ENCODE measurements at regions not wholly inside any gene's neighbourhood (a gene's known extent, or its start where the extent isn't known, plus 50 kb on each side); places are given as distances from the start of the nearest gene placed in this dataset.
"Not testable (repeated sequence)": the region's sequence is repeated elsewhere in the genome, so short reads cannot be mapped to it uniquely, and the experiment has no call there.

DNA sequence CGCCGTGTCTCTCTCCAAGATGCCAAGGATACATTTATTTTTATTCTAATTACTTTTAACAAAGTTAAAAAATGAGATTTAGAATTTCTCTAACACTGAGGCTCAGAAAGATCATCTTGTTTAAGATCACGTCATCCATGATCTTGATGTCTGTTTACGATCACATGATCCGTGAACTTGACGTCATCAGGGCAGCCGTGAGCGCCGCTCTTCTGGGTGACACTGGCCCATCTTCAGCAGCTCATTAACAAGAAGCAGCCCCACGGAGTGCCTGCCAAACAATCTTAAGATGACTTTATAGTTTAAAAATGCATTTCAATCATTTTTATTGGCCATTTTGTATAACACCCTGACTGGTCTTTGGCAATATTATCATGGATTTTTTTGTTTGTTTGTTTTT is 291.1 kb upstream of the PRKCQ start:
- no peak for DNase-seq (ENCODE audit: low spot score)

DNA sequence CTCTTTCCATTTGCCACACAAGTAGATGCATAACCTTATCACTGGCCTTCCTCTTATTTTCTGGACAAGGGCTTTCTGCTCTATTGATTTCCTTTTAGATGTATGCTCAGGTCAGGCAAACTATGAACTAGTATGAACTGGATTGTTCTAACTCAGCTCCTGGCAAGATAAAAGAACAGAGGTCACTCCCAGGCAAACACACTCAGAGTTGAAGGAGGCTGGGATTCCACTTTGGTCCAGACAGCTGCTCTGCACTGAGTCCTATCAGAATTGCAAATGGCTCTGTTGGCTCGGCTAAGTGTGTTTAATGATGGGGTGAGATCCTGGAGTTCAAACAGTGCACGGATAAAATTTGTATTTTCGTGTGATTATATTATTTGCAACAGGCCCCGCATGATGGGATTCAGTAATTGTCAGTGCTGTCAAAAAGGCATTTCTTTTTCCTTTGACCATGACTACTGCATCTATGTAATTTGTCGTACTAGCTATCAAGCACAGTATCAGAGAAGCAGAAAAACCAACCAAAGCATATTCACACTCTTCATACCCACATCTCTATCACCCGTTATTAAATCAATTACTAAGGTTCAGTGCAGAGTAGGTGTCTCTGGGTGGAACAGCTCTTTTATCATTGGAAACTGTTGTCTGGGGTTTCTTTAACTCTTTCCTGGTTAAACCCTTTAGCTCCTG is 288.1 kb upstream of the PRKCQ start:
- DNase-seq (ENCODE audit: low spot score): no peak

DNA sequence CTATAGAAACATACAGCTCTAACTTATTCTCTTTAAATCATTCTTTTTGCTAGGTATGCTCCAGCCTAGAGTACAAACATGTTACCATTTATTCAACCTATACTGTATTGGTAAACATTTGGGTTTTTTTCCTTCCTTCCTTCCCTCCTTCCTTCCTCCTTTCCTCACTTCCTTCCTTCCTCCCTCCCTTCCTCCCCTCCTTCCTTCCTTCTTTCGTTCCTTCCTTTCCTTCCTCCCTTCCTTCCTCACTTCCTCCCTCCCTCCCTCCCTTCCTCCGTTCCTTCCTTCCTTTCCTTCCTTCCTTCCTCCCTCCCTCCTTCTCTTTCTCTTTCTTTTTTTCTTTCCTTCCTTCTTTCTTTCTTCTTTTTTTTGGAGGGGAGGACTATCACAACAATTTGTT is 286.7 kb upstream of the PRKCQ start:
- DNase-seq (ENCODE audit: low spot score): no peak

DNA sequence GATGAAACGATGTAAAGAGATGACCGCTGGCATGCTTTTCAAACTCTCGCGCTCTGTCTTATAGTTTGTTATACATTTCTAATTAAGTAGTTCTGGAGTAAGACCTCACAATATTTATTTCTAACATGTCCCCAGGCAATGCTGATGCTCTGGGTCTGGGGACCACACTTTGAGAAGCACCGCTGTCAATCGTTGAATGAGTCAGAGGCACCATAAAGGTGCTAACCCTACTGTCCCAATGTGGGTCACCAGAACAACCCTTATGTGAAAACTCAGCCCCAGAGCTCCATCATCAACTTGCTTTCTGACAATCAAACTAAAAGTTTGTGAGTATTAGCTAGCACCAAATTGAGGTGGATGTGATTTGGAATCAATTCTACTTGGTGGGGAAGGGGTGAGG is 284.1 kb upstream of the PRKCQ start:
- DNase-seq (ENCODE audit: low spot score): no peak

DNA sequence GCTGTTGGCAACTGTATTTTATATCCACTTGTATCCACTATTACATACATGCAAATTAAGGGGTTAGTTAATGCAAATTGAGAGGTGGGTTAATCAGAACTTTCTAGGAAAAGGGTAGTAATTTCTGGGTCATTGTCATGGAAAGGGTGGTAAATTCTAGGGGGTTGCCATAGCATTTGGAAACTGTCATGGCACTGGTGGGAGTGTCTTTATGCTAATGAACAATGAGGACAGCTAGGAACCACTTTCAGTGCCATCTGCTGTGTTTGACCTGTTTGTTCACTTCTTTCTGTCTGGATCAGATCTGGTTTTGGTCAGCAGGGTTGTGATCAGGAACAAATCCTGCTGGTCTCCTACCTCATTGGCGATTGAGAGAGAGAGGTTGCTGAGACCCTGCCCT is 283.3 kb upstream of the PRKCQ start:
- DNase-seq (ENCODE audit: low spot score): no peak

DNA sequence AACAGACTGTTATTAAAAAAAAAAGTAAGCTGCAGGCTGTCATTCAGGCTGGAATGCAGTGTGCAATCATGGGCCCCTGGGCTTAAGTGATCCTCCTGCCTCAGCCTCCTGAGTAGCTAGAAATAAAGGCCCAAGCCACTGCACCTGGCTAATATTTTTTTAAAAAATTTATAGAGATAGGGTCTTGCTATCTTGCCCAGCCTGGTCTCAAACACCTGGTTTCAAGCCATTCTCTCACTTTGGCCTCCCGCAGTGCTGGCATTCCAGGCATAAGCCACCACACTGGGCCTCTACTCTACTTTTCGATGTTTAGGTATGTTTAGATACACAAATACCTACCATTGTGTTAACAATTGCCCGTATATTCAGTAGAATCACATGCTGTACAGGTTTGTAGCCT is 270.4 kb upstream of the PRKCQ start:
- no peak for DNase-seq (ENCODE audit: low spot score)

DNA sequence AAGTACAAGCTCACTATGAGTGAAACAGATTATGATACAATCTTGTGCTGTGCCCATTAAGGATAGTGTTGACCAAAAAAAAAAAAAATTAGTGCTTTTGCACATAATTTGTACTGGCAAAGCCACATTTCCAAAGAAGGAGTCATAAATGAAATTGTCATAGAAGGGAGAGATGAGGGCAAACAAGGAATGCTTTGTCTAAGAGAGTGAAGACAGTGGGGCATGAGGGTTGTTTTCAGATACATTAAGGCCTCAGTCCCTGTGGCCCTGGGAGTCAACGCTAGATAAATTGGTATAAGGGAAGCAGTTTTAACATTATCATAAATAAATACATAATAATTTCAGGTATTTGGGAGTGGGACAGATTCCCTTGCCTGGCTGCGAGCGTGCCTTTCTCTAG is 267.5 kb upstream of the PRKCQ start:
- DNase-seq (ENCODE audit: low spot score): no peak

DNA sequence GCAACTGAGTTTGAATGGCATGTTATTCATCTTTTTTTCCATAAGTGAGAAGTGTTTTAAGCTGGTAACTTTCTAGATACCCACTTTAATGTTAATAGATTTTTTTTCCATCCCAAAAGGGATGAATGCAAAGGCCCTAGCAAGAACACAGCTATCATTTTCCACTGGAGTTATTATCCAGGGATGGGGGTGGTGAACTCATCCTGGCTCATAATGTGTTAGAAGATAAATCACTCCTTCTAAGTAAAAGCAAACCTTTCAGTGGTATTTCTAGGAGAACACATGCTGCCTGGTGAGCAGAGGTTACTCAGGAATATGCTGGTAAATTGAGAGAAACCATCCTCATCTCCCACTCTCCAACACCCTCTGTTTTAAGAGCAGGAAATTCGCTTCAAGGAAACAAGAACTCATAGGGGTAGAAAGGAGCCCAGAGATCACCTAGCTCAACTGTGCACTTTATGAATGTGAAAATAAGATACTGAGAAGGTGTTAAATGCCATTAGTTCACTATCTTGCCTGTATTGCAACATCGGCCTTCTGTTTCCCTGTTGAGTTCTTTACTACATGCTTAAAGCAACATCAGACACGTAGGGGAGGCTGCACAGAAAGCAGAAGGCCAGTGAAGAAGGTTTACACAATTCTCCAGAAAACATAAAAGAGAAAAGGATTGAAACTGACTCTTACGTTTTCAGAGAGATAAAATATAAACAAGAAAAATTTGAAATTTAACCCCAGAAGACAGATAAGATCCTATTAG is 264.0 kb upstream of the PRKCQ start:
- DNase-seq (ENCODE audit: low spot score): no peak

DNA sequence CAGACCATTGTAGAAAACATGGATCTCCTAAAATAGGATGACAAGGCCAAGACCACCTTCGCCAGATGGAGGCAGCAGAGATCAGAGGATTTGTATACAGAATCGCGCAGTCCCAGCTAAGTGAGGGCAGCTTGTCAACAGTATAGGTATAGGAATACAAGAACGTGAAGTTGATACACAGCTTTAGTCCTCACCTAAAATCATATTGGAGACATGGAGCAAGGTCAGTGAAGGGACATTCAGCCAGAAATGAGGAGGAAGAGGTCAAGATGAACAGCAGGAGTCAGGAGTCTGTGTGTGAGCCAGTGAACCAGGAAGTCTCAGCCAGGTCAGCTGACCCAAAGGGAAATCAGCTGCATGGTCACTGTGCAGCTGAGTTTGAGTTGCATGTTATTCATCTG is 263.4 kb upstream of the PRKCQ start:
- DNase-seq (ENCODE audit: low spot score): no peak

DNA sequence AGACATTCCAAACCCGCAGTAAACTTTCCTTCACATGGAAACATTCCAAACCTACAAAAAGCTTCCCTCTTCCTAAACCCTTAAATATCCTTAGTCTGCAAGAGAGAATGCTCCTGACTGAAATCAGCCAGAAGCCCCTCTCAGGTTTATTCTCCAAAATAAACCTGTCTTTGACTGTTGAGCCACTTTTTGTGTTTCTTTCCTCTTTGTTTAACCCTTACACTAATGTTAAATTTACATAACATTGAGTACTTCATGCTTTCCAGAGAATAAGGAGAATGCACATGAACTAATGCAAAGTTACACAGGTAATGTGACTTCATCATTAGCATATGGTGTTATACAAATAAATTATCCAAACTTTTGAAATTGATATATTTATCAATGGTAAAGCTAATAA is 262.6 kb upstream of the PRKCQ start:
- no peak for DNase-seq (ENCODE audit: low spot score)

DNA sequence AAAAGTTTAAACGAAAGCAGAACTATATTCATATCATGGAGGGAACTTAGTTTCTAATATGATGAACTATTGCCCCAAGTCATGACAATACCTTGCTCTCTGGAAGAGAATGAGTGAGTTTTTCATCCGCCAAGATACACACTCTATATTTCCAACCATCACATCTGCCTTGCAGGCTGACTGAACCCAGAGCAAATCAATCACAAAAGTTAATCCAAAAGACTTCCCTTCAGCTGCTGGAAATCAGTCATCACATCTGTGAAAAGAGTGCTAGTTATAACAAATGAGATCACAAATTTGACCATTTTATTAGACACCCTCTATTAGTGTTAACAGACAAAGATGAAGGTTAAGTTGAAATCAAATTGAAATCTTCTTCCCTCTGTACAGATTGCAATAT is 261.7 kb upstream of the PRKCQ start:
- DNase-seq (ENCODE audit: low spot score): no peak

DNA sequence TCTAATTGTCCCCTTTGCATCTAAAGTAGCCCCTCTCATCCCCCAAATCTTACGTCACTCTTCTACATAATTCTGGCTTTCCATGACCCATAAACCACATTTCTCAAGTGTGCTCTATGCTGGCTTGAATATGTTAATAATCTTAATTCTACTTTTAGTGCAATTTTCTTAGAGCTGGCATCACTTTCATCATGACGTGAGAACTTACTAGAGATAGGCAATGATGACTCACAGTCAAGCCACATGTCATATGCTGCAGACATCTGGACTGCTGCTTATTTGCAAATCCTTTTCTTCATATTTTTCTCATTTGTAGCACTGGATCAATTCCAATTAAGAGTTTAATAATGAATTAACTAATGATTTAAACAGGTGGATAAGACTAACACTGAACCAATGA is 260.7 kb upstream of the PRKCQ start:
- no peak for DNase-seq (ENCODE audit: low spot score)

DNA sequence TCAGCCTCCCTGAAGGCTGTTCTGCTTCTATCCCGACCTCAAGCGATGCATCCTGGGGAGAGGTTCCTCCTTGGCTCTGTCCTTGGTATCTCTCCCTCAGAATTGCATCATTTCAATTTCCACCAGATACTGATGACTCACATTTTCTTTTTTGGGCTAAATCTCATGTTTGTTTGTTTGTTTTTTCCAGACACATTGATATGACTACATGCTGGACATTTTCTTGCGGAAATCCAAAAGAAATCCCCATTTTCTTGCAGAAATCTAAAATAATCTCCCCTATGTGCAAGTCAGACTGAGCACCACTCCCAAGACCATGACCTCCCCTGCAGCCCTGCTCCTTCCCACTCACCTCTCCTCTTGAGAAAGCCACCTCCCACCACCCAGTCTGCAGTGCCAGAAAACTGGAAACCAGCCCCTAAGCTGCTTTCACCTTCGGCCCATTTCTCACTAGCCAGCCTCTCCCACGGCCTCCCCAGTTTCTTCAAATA is 260.2 kb upstream of the PRKCQ start:
- no peak for DNase-seq (ENCODE audit: low spot score)

DNA sequence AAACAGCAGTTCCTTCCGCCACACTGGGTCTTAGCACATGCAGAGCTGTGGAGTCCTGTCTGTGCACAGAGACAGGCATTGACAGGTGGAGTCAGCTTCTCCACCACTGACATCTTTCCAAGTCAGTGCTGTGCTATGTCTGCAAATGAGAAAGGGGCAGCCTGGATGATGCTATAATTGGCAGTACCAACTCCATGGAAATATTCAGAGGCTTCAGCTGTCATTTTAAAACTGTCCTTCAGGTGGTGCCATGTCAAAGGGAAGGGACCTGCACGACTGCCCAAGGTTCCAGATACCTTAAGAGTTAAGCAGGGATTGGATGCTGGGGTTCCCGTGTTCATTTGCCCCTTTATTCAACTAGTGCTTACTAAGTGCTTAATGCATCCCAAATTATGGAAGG is 258.0 kb upstream of the PRKCQ start:
- no peak for DNase-seq (ENCODE audit: low spot score)

DNA sequence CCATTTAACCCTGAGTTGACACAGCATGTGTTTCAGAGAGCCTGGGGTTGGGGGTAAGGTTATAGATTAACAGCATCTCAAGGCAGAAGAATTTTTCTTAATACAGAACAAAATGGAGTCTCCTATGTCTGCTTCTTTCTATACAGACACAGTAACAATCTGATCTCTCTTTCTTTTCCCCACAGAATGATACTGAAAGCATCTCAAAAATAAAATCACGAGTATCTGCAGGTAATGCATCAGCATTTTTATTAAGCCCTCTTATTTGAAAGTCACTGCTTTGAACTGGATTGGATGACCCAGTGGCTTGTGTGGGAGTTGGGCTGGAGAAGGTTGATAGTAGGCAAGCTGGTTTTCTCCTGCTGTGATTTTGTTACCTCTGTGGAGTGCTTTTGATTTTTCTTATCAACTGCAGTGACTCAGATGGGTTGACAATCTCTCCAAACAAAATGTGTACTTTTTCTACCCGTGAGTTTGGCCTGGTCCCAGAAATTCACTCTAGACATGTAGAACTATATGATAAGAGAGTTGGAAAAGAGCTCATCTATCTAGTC is 253.5 kb upstream of the PRKCQ start:
- no peak for DNase-seq (ENCODE audit: low spot score)

DNA sequence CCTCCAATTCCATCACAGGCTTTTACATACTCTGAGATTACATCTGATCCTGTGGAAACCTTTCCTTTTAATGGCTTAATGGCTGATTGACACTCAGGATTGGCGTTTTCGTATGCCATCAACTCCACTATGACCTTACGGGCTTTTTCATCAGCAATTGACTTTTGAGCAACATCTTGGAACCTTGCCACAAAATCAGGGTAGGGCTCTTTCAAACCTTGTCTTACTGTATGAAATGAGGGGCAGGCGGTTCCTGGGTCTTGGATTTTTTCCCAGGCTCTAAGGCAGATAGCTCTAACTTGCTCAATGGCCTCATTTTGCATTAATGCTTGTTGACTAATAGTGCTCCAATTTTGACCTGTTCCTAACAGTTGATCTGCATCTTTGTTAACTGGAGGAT is 250.9 kb upstream of the PRKCQ start:
- DNase-seq (ENCODE audit: low spot score): not testable (repeated sequence)

DNA sequence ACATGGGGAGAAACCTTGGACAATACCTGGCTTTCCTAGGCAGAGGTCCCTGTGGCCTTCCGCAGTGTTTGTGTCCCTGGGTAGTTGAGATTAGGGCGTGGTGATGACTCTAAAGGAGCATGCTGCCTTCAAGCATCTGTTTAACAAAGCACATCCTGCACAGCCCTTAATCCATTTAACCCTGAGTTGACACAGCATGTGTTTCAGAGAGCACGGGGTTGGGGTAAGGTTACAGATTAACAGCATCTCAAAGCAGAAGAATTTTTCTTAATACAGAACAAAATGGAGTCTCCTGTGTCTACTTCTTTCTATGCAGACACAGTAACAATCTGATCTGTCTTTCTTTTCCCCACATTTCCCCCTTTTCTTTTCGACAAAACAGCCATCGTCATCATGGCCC is 244.7 kb upstream of the PRKCQ start:
- DNase-seq (ENCODE audit: low spot score): not testable (repeated sequence)

DNA sequence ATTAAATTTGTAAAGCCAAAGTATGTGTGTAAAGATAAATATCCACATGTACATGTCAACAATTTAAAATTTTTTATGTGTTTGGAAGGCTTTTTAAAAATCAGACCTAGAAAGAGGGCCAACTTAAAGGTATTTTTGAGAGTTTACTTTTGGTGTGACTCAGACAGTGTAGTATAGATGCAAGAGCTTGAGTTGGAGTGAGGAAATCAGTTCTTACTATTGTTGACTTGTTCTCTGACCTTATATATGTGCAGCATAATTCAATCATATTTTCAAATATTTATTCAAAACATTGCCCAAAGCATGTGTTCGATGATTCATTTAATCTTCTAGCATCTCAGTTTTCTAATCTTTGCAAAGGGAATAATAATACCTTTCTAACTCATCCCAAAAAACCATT is 243.7 kb upstream of the PRKCQ start:
- DNase-seq (ENCODE audit: low spot score): no peak

DNA sequence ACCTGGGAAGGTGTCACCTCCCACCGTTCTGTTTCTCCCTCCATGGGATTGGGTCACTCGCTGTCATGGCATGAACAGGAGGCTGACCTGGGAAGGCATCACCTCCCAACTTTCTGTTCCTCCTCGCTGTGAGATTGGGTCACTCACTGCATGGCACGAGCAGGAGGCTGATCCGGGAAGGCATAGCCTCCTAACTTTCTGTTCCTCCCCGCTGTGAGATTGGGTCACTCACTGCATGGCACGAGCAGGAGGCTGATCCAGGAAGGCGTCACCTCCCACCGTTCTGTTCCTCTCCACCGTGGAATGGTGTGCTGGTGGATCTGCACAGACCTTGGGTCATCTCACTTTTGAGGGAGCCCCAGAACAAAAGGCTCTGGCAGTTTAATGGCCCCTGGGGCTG is 239.2 kb upstream of the PRKCQ start:
- DNase-seq (ENCODE audit: low spot score): no peak

DNA sequence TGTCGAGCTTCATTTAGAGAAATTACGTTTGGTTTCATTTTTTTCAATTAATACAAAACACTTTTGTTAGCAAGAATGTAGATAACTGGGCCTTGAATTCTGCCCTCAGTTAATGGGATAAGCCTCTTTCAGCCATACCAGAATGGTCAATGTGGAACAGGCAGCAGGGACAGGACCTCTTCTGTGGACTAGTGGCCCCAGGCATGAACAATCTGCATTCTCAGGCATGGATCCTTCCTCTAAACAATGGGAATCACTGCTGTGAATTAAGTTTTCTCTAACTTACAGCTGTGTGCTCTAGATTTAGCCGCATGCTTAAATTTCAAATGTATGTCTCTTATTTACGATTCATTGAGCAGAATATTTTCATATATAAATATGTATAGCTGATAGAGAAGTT is 237.7 kb upstream of the PRKCQ start:
- no peak for DNase-seq (ENCODE audit: low spot score)

DNA sequence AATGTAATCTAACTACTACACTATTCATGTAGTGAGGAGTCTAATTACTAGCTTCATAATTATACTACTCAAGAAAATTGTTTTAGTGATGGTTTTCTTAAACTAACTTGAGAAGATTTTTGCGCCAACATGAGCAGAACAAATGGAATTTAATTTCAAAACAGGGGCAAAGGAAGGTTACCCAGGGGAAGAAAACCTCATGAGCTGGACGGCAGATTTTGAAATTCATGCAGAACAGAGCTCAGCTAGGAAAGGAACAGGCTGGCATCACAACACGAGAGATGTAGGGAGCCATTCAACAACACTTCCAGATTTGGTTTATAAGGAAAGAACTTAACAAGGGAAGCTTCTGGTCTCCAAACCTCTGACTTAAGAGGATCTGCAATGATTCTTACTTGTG is 235.3 kb upstream of the PRKCQ start:
- no peak for DNase-seq (ENCODE audit: low spot score)

DNA sequence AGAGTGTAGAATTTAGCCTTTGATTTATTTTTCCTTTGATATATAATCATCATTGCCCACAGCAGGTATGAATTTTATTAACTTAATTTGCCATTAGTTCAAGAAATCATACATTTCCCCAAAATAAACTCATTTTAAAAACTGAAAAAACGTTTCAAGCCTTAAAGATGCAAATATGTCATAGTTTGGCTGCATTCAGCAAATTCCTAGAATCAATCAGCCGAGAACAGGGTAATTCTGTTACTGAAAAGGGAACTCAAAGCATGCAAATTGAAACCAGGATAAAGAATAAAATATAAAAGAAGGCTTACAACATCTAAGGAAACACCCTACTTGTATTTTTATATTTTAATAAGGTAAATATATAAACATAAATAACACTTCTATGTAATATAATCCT is 233.8 kb upstream of the PRKCQ start:
- DNase-seq (ENCODE audit: low spot score): no peak

DNA sequence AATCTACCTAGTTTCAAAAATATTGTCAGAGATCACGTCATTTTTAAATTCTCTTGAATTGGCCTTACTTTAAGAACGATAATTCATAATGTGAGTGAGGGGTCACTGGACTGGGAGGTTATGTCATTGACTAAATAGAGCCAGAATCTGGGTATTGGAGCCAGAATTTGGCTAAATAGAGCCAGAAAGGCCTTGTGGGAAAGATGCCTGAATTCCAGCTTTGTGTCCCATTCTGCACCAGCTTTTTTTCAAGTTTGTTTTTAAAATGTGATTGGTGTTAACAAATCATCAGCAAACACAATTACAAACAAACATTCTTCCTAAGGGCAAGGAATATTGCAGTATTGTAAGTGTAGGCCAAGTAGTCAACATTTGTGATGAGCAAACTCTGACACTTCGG is 233.2 kb upstream of the PRKCQ start:
- DNase-seq (ENCODE audit: low spot score): no peak

DNA sequence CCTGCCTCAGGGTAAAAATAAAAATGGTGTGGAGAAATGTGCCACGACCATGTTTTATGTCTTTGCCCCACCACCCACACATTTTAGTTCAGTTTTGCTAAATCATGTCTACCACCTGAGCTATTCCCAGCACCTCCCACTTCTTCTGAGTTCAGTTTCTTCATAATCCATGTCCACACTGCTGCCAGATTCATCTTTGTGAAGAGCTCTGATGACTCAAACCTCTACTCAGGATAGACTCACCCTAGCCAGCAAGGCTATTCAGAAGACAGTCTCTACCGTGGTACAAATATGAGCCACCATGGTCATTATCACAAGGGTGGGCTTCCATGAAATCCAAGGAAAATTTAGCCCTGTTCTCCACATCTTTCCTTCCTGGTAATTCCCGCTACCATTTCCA is 231.1 kb upstream of the PRKCQ start:
- DNase-seq (ENCODE audit: low spot score): no peak

All from ecto neural progenitor cell (in vitro differentiated cells).